CMK (cell line): ENCODE measurements at regions not wholly inside any gene's neighbourhood (a gene's known extent, or its start where the extent isn't known, plus 50 kb on each side); places are given as distances from the start of the nearest gene placed in this dataset.

Source experiments
- DNase-seq: peaks from one replicate; pipeline ENCODE4 v3.0.0-alpha.2; 2010; ENCODE audit warnings: low read depth

GRCh38 chr4:66693694-66694093, 851.6 kb downstream of the CENPC start:
- no peak for DNase-seq

GRCh38 chr4:66691101-66691500, 854.2 kb downstream of the CENPC start:
- no peak for DNase-seq

- no peak for DNase-seq
Observed at GRCh38 chr4:66688674-66689073, 856.6 kb downstream of the CENPC start.

- DNase-seq: no peak
Observed at GRCh38 chr4:66687459-66687858, 857.8 kb downstream of the CENPC start.

- DNase-seq: no peak
Observed at GRCh38 chr4:66681962-66682361, 863.3 kb downstream of the CENPC start.

GRCh38 chr4:66667249-66667648, 878.1 kb downstream of the CENPC start:
- DNase-seq: no peak

GRCh38 chr4:66662620-66663019, 882.7 kb downstream of the CENPC start:
- no peak for DNase-seq

- DNase-seq: no peak
Observed at GRCh38 chr4:66658809-66659208, 886.5 kb downstream of the CENPC start.

GRCh38 chr4:66655505-66655904, 889.8 kb downstream of the CENPC start:
- no peak for DNase-seq

GRCh38 chr4:66653937-66654336, 891.4 kb downstream of the CENPC start:
- no peak for DNase-seq

- no peak for DNase-seq
Observed at GRCh38 chr4:66649236-66649635, 896.1 kb downstream of the CENPC start.

GRCh38 chr4:66647926-66648325, 897.4 kb downstream of the CENPC start:
- DNase-seq: no peak

GRCh38 chr4:66647476-66647875, 897.8 kb downstream of the CENPC start:
- no peak for DNase-seq

GRCh38 chr4:66640233-66640990, 904.9 kb downstream of the CENPC start:
- no peak for DNase-seq

GRCh38 chr4:66639361-66639760, 905.9 kb downstream of the CENPC start:
- no peak for DNase-seq

- DNase-seq: no peak
Observed at GRCh38 chr4:66636349-66636748, 909.0 kb downstream of the CENPC start.

- DNase-seq: no peak
Observed at GRCh38 chr4:66633477-66633876, 911.8 kb downstream of the CENPC start.

- no peak for DNase-seq
Observed at GRCh38 chr4:66629927-66630326, 915.4 kb downstream of the CENPC start.

GRCh38 chr4:66628146-66628545, 917.2 kb downstream of the CENPC start:
- DNase-seq: no peak

- no peak for DNase-seq
Observed at GRCh38 chr4:66625480-66625879, 919.8 kb downstream of the CENPC start.

GRCh38 chr4:66613591-66613990, 931.7 kb downstream of the CENPC start:
- no peak for DNase-seq

- no peak for DNase-seq
Observed at GRCh38 chr4:66609014-66609413, 936.3 kb downstream of the CENPC start.

- no peak for DNase-seq
Observed at GRCh38 chr4:66606908-66607307, 936.6 kb upstream of the EPHA5 start.

GRCh38 chr4:66606215-66606614, 935.9 kb upstream of the EPHA5 start:
- no peak for DNase-seq
